HG03025 (cell line): ENCODE measurements at regions not wholly inside any gene's neighbourhood (a gene's known extent, or its start where the extent isn't known, plus 50 kb on each side); places are given as distances from the start of the nearest gene placed in this dataset.

Source experiments
- ATAC-seq: cut with Tn5 transposase; IDR thresholded peaks from one replicate; pipeline ENCODE4 v1.9.1; 2021; ENCODE audit warnings: mild to moderate bottlenecking, moderate library complexity; ENCODE audit not compliant: unreplicated experiment, low FRiP score

DNA sequence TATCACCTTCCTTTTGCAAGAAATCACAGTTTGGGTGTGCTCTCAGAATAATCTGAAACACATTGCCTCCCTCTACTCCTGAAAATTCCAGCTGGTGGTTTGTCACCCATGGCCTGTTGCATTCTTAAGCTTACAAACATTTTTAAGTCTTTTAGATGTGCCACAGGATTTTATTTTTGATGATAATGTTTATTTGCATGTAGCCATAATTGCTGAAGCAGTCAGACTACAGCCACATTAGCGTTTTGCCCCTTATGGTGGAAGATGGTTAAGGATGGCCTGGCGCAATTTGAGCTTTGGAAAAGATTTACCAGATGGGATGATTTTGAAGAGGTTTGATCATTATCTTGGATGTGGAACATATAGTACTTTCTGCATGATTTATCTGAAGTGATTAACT, 439.5 kb downstream of the MEIS1 start:
- ATAC-seq, result no peak

DNA sequence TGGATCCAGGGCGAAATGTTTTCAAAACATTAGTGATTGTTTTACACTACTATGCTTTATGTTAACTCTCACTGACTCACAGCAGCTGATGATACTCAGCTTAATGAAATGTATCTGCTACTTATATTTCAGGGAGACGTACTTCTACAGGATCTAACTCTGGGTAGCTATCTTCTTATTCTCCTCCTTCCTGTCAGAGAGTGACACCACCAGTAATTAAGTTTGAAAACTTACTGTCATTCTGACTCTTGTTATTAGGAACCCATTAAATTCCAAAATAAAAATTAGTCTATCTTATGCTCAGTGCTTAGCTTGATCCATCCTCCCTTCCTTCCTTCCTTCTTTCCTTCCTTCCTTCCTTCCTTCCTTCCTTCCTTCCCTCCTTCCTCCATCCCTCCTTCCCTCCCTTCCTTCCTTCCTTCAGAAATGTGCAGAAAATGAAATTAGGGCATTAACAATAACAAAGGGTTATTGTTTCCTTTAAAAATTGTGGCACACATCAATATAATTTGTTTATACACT, 441.1 kb downstream of the MEIS1 start:
- ATAC-seq, result no peak

DNA sequence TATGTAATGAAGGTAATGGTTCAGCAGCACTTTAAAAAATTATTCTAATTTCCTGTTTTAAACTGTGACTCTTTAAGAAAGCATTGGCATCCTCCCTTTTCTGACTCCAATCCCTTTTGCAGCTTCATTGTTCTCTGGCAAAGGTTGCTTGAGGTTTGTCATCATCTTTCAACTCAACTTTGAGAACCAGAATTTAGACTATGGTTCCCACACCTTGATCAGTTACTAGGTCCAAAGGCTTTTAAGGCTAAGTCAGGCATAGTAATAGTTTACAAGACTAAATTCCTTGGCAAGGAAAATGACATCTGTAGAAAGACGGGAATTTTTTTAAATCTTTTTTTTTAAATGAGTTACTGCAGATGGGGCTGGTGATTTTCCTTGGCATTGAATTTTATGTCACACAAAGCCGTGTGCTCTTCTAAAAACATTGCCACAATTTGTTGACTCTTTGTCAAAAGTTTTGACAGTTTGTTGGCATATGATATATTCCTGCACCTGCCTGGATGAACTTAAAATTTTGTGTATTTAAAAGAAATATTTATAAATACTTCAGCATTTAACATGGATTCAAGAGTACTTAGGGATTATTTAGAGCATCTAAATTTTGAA, 451.0 kb downstream of the MEIS1 start:
- no peak for ATAC-seq

DNA sequence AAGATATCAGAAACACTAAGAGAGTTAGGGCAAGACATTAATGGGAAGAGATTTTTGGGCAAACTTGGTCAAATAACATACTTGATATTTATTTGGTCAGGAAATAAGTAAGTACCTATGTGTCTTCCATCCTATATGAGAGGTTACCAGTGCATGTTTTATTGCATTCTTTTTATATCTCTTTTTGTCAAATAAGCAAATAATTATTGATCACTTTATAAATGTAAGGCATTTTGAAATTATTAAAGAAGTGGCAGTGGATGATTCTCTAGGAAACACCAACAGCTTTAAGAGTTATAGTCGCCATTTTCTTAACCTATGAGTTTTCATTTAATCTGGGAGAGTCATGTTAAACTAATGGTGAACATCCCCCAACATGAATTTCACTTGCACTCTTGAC, 453.3 kb downstream of the MEIS1 start:
- ATAC-seq, result no peak

DNA sequence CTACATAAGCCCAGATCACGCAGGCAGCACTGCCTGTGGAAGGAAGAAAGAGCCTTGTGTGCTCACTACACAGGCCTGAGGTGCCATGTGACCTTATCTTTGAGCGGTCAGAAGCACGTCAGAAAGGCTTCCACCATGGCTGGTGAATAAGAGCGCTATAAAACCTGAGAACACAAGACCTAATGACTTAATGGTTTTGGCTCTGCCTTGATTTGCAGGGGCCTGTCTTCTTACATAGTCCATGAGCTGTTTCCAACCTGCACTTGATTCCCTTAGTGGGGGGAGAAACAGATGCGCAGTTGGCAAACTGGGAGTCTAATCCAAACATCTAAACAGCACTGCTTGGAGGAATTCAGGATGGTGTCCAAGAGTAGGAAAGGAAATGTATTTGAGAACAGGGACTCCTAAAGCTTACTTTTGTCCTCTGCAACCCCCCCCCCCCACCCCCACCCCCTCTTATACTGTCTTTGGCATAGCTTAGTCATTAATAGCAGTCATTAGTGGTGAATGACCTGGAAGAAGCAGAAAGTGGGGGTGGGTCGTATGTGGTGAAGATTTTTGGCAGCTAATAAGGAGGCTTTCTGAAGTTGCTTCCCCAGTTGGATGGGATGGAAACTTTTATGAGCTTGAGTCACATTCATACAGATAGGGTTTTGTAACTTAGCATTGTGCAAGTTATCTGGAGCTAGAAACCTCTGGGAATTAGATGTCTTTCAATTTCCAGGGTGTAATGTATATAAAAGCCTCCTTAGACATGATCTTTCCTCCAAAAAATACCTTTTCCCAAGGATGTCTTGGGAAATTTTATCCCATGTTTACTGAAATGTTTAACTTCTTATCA, 454.1 kb downstream of the MEIS1 start:
- no peak for ATAC-seq

DNA sequence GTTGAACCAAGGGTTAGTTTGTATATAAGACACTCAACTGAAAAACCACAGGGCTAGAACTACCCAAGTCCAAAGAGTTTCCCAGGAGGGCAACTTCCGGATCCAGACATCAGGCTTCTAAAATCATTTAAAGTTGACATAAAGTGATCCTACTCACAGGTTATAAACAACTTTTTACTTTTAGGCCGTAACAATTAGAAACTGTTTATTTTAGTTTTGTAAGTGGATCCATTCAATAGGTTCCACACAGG, 454.6 kb downstream of the MEIS1 start:
- ATAC-seq, result no peak

DNA sequence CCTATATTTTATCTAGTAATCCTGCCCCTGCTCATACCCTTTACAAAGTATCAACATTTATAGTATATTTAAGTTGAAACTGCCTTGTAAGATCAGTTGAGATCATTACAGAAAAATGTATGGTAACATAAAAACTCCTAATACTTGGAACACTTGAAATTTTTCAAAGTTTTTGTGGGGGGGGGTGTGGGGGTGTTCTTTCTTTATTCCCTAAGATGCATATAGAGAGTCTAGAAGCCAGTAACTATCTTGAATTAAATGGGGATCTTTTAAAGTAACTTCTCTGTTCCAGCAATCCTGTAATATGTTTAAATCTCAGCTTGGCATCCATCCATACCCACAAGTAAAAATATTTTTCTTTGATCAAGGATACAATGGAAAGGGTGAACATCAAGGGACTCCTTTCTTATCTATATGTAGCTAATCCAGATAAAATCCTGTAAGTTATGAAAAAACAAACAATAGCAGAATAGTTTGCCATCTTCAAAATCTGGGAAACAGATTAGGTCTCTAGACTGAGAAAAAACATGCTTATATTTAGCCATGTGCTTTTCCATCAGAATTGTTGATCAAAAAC, 455.3 kb downstream of the MEIS1 start:
- ATAC-seq, result no peak

DNA sequence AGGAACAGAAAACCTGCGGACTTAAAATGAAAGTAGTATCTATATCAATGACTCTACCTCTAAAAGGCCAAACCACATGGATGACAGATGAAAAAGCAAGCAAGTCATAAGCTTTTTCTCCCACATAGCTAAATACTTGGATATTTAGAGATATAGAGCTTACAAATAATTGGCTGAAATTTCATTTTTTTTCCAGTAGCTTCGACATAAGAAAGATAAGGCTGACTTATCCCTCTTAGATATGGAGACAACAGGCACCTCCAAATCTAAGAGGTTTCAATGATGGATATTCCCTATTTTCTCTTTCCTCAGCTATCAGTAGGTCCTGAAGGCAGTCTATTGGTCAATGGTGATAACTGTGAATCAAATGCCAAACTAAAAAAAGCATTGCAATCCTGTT, 460.3 kb downstream of the MEIS1 start:
- no peak for ATAC-seq

DNA sequence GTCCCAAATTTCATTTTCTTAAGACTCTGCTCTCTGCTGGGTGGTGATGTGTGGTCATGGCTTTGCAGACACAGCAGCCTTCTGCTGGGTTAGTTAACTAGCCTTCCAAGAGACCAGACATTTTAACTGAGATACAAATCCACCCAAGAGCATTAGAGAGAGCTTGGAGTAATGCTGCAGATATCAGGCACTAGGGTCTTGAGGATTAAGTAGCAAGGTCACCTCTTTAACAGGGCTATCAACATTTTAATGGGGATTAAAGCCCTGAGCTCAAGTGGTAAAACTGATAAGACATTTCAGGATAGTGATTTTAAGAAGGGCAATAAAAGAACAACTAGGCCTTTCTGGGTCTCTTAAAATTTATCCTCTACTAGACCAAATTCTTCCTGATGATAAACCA, 461.2 kb downstream of the MEIS1 start:
- ATAC-seq, result no peak

DNA sequence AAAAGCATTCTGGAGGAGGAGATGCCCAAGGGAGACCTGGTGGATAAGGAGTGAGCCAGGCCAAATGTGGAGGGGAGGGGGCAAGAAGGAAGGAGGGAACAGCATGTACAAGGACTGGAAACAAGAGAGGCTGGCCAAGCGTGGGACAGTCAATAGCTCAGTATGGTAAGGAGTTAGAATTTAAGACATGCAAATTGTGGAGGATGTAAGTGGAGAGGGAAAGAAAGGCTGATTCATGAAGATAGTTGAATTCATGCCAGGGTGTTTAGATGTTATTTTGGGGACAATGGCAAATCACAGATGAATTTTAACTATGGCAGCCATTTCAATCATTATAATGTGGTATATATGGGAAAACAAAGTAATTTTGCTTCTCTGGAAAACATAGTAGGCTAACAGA, 462.3 kb downstream of the MEIS1 start:
- ATAC-seq, result no peak

DNA sequence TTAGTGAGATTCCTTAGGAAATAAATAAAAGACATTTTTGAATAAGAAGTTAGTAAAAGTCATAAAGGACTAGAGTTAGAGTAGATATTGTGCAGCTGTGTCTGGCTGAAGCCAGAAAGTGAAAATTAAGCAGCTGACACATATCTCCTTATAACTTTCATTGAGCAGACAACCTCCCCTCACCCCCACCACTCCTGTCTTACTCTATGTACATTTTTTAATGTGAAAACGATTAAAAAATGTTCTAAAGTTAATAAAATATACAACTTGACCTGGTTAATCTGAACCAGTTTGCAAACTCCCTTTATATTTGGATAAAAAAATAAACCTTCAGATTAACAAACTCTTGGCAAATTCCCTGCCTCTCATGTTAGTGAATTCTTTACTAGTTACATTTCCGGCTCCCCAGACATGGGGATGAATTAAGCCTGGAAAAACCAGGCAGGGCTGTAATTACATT, 462.8 kb downstream of the MEIS1 start:
- no peak for ATAC-seq

DNA sequence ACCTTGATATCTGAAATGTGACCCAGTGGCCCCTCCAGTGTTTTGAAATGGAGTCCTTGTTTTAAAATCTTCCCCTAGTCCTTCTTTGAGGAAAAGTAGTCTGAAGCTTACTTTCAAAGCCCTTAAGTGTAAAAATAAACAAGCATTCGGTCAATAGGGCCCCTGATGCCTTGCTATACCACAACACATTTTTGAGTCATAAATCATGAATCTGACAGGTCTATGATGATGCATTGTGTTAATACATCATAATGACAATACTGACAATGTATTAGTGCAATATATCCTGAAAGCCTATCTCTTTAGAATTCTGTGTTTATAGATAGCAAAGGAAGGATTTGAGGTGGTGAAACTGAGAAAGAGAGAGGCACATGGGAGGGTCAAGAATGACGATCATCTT, 464.2 kb downstream of the MEIS1 start:
- ATAC-seq, result no peak

DNA sequence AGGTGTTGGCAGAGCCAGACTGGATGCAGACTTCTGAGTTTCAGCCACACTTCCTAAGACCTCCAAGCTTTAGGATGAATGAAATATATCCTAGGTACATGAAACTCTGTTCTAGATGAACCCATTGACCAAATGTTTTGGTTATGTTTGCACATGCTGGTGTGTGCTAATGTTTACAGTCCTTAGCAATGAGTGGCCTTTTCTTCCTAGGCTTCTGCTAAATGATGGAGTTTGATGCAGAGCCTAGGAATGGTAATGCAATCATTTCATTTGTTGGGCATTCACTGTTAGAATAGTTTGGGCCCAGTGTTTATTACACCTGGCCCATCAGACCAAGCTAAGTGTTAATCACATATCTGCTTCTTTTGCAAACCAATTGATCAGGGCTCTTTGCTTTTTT, 464.7 kb downstream of the MEIS1 start:
- ATAC-seq, result no peak

DNA sequence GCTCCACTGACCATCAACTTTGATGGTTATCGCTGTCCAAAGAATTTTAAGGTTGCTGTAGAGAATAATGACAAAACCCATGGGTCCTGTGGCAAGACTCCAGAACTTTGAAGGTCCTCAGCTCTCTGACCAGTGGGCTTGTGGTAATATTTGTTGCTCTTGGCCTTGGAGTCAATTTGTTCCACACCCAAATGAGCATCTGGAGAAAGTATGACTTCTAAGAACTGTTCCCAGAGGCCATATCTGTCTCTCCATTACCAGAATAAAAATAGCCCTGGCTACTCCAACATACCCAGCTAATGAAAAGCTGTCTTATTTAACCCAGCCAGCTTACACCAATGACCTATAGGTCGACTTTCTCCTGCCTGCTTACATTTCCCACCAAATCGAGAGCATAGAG, 466.4 kb downstream of the MEIS1 start:
- ATAC-seq, result no peak

DNA sequence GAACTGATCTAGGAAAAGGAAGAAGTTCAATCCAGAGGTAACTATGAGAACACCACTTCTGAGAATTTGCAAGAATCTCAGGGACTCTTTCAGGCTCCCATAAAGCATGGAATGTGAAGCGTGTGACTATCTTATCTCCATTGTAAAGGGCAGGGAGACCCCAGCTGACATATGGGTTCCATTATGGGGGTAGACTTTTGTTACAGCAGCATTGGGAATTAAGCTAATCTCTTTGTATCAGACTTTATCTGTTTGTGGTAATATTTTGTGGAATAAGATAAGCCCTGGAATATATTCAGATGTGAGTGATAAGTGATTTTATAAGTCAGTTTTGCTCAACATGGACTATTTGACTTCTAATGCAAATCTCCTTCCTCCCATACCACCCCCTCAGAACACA, 468.3 kb downstream of the MEIS1 start:
- no peak for ATAC-seq

DNA sequence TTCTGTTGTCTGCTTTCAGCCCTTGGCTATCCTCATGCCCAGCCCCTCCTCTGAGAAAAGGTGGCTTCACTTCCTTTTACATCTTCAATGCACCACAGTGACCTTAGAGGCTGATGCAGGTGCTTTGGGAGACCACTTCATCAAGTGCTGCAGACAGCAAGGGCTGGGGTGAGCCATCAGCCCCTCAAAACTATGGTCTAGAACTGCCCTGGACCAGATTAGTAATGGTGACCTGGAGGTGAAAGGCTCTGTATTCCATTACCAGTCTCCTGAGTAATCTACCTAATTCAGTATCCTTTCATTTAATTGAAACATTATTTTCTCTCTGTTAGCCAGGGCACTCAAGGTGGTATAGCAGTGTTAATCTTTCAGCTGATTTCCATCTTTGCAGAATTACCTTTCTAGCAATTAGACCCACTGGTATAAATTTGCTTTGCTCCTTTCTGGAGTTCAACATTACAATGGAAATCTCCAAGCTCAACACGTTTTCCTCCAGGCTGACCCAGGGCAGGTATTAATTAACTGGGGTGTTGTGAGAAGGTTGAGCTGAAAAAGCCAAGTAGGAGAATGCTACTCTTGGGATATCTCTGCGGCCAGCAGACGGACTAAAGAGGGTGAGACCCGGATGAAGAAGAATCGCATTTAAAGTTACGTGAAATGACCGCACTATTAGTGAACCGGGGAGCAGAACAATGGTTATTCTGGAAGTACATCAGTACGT, 469.0 kb downstream of the MEIS1 start:
- ATAC-seq, result no peak

DNA sequence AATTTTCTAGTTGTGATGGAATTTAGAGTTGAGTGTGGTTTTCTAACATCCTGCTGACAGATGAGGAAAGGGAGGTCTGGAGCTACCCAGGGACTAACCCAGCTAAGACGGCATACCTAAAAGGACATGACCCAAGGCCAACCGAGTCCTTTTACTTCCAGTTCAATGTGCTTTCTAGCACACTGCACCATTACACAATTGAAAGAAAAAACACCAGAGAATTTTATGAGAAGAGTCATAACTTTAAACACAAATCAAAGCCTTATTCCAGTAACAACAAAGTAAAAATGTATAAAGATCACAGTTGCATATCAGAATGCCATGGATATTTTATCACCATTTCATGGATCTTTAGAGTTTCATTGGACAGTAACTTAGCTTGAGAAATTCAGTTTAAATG, 480.3 kb downstream of the MEIS1 start:
- ATAC-seq, result no peak

DNA sequence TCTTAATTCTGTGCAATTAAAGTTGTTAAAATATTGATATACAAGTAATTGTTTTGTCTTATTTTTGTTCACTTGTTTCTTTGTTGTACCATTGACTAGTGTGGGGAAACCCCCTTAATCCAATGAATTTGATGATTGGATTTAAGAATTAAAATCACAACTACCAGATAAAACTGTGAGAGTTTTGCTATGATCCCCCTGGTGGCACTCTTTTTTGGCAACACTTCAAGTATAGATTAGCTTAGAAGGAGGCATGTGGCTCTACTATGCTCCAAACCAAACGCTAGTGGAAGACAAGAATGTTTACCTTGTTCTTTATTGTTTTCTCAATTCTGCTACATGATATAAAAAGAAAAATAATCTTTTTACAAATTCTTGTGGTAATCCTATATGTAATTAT, 477.8 kb upstream of the ETAA1 start:
- no peak for ATAC-seq

DNA sequence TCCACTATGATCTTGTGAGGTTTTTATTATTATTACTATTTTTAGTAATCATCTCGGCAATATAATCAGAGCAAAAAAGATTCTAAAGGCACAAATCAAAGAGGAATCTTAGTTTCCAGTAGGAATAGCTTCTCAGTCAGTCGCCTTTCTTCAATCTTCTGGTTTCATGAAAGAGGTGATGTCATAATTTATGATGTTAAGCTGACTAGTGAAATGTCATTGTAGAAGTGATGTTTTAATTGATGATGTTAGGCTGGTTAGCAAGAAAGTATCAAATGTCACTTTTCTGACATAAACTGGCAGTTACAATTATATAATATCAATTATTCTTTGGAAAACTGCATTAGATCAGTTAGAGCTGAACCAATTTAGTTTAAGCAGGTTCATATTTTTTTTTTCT, 476.7 kb upstream of the ETAA1 start:
- ATAC-seq, result no peak

DNA sequence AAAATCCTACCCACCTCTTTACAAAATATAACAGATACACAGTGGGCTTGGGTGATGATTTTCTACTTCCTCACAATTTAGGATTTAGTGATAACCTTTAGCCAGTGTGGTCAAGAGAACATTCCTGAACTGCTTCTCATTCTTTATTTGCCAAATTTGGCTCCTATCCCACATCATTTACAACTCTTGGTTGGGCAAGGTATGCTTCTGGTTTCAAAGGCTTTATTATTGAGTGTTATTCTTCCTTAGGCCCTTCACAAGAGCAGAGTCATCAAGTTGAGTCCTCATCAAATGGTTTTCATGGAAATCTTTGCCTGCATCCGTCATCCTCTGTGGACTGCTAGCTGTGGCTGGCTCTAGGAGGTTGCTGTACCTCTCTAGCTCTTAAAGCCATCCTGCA, 472.0 kb upstream of the ETAA1 start:
- ATAC-seq, result no peak

DNA sequence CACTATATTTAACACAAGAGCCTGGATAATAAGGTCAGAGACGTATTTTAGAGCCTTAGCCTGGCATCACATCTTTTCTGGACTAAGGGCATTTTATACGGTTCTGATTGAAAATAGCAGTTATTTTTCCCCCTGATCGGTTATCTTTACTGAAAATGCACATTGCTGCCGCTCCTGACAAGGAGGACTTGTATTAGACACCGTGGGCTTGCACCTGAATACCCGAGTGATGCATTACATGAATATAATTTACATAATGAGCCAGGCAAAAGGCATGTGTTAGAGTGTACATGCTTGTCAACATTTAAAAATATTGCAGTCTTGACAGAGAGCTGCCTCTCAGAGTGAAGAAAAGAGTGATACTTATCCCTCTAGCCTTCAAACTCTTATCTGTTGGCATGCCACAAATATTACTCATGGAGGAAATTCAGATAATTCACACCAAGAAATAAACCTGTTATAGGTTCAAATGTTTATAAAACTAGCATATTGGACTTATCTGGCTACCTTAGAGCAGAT, 470.5 kb upstream of the ETAA1 start:
- no peak for ATAC-seq
